ENCODE measurements at regions not wholly inside any gene's neighbourhood (a gene's known extent, or its start where the extent isn't known, plus 50 kb on each side); places are given as distances from the start of the nearest gene placed in this dataset.

- Histone ChIP-seq H3K4me3 (no peak overlapping the region), H3K9me3 (replicated peaks) (no peaks in the 10 kb centered on the region), H3K27ac (replicated peaks) (no peak overlapping the region), H3K4me1 (no peaks in the 10 kb centered on the region), H3K27me3 (ENCODE audit: low read depth) (peaks cover 21% of the 10 kb centered on the region), H3K36me3 (no peaks in the 10 kb centered on the region)
- no peak for DNase-seq
- TF ChIP-seq CTCF (IDR thresholded peaks at IDR 0.05; ENCODE audit: borderline replicate concordance): no peak
- intact Hi-C loops (cut with micrococcal nuclease): no loop called here
Measured at GRCh38 chr15:48040166-48040817, 80.5 kb upstream of the SLC24A5 start.

GRCh38 chr15:48041454-48041853 lies 79.3 kb upstream of the SLC24A5 start:
- Histone ChIP-seq H3K27ac (replicated peaks) (no peak overlapping the region), H3K4me1 (no peaks in the 10 kb centered on the region), H3K9me3 (replicated peaks) (peaks cover 4% of the 10 kb centered on the region), H3K27me3 (ENCODE audit: low read depth) (peaks cover 21% of the 10 kb centered on the region), H3K4me3 (no peak overlapping the region), H3K36me3 (no peaks in the 10 kb centered on the region)
- intact Hi-C loops (cut with micrococcal nuclease): no loop called here
- DNase-seq: no peak
- TF ChIP-seq CTCF (IDR thresholded peaks at IDR 0.05; ENCODE audit: borderline replicate concordance): no peak

- intact Hi-C loops (cut with micrococcal nuclease): no loop called here
- no peaks in the 10 kb centered on the region for H3K36me3 ChIP-seq
- no peak overlapping the region for H3K4me3 ChIP-seq
- H3K4me1 ChIP-seq: no peaks in the 10 kb centered on the region
- no peak overlapping the region for H3K27ac ChIP-seq (replicated peaks)
- peaks cover 4% of the 10 kb centered on the region for H3K9me3 ChIP-seq (replicated peaks)
- no peak for TF ChIP-seq CTCF (IDR thresholded peaks at IDR 0.05; ENCODE audit: borderline replicate concordance)
- no peak for DNase-seq
- no peaks in the 10 kb centered on the region for H3K27me3 ChIP-seq (ENCODE audit: low read depth)
Measured at GRCh38 chr15:48046813-48047438, 73.9 kb upstream of the SLC24A5 start.

- Histone ChIP-seq H3K4me3 (no peak overlapping the region), H3K27me3 (ENCODE audit: low read depth) (no peaks in the 10 kb centered on the region), H3K9me3 (replicated peaks) (peaks cover 4% of the 10 kb centered on the region), H3K4me1 (no peaks in the 10 kb centered on the region), H3K36me3 (no peaks in the 10 kb centered on the region), H3K27ac (replicated peaks) (no peak overlapping the region)
- no peak for DNase-seq
- no peak for TF ChIP-seq CTCF (IDR thresholded peaks at IDR 0.05; ENCODE audit: borderline replicate concordance)
- intact Hi-C loops (cut with micrococcal nuclease): no loop called here
Measured at GRCh38 chr15:48049736-48050135, 71.1 kb upstream of the SLC24A5 start.

- DNase-seq: no peak
- no peak for TF ChIP-seq CTCF (IDR thresholded peaks at IDR 0.05; ENCODE audit: borderline replicate concordance)
- Histone ChIP-seq H3K36me3 (no peaks in the 10 kb centered on the region), H3K4me1 (no peaks in the 10 kb centered on the region), H3K27ac (replicated peaks) (no peak overlapping the region), H3K9me3 (replicated peaks) (peaks cover 4% of the 10 kb centered on the region), H3K27me3 (ENCODE audit: low read depth) (no peaks in the 10 kb centered on the region), H3K4me3 (no peak overlapping the region)
- intact Hi-C loops (cut with micrococcal nuclease): no loop called here
Measured at GRCh38 chr15:48052946-48053345, 67.8 kb upstream of the SLC24A5 start.

Measured in left ventricle myocardium inferior (tissue), 1 donor.